H9 (cell line): ENCODE measurements at regions not wholly inside any gene's neighbourhood (a gene's known extent, or its start where the extent isn't known, plus 50 kb on each side); places are given as distances from the start of the nearest gene placed in this dataset.

Experiments
- DNase-seq: peaks from one replicate; pipeline ENCODE4 v3.0.0-alpha.2; 2017
- H2AFZ ChIP-seq: one replicate; pipeline ENCODE4 v1.6.1; 2013; ENCODE audit warnings: mild to moderate bottlenecking, low read length, control low read depth, moderate library complexity
- H2AK5ac ChIP-seq: 2 replicates; pipeline ENCODE4 v1.6.1; 2013; ENCODE audit warnings: low read length, control low read depth, mixed read lengths; ENCODE audit not compliant: insufficient read length
- H2BK120ac ChIP-seq: one replicate; pipeline ENCODE4 v1.6.1; 2013; ENCODE audit warnings: low read depth, mild to moderate bottlenecking, low read length, control low read depth, inconsistent platforms; ENCODE audit not compliant: poor library complexity, severe bottlenecking
- H2BK12ac ChIP-seq: 2 replicates; pipeline ENCODE4 v1.6.1; 2013; ENCODE audit warnings: low read length, control low read depth, mixed read lengths, low read depth; ENCODE audit not compliant: insufficient read length
- H2BK15ac ChIP-seq: 2 replicates; pipeline ENCODE4 v1.6.1; 2013; ENCODE audit warnings: low read depth, low read length, control low read depth
- H2BK20ac ChIP-seq: one replicate; pipeline ENCODE4 v1.6.1; 2013; ENCODE audit warnings: low read depth, mild to moderate bottlenecking, low read length, control low read depth, inconsistent platforms; ENCODE audit not compliant: poor library complexity, severe bottlenecking
- H2BK5ac ChIP-seq: 2 replicates; pipeline ENCODE4 v1.6.1; 2013; ENCODE audit warnings: low read length, control low read depth, mixed read lengths; ENCODE audit not compliant: insufficient read length
- H3K14ac ChIP-seq: 2 replicates; pipeline ENCODE4 v1.6.1; 2013; ENCODE audit warnings: low read length, control low read depth; ENCODE audit not compliant: insufficient read depth
- H3K18ac ChIP-seq: 2 replicates; pipeline ENCODE4 v1.6.1; 2013; ENCODE audit warnings: low read depth, mild to moderate bottlenecking, mixed read lengths, low read length, control low read depth; ENCODE audit not compliant: insufficient read length
- H3K23ac ChIP-seq: 2 replicates; pipeline ENCODE4 v1.6.1; 2013; ENCODE audit warnings: low read length, control low read depth, mixed read lengths, low read depth; ENCODE audit not compliant: insufficient read length
- H3K23me2 ChIP-seq: 2 replicates; pipeline ENCODE4 v1.6.1; 2013; ENCODE audit warnings: low read depth, mild to moderate bottlenecking, mixed read lengths, low read length, control low read depth; ENCODE audit not compliant: insufficient read length, poor library complexity, severe bottlenecking
- H3K27ac ChIP-seq: 2 replicates; pipeline ENCODE4 v1.5.1; 2013; ENCODE audit warnings: low read length, control low read depth, mixed read lengths, low read depth; ENCODE audit not compliant: insufficient read length
- H3K27me3 ChIP-seq: 2 replicates; pipeline ENCODE4 v1.6.1; 2013; ENCODE audit warnings: low read length, control low read depth, inconsistent platforms; ENCODE audit not compliant: insufficient read depth
- H3K4ac ChIP-seq: 2 replicates; pipeline ENCODE4 v1.6.1; 2013; ENCODE audit warnings: low read depth, mild to moderate bottlenecking, control low read depth, inconsistent platforms, low read length, moderate library complexity
- H3K4me1 ChIP-seq: 2 replicates; pipeline ENCODE4 v1.6.1; 2013; ENCODE audit warnings: low read length, control low read depth, inconsistent platforms; ENCODE audit not compliant: insufficient read depth
- H3K4me2 ChIP-seq: 2 replicates; pipeline ENCODE4 v1.6.1; 2013; ENCODE audit warnings: low read length, control low read depth, mixed read lengths; ENCODE audit not compliant: insufficient read length, insufficient read depth
- H3K56ac ChIP-seq: 2 replicates; pipeline ENCODE4 v1.6.1; 2013; ENCODE audit warnings: low read depth, mild to moderate bottlenecking, mixed read lengths, low read length, control low read depth; ENCODE audit not compliant: insufficient read length
- H3K79me1 ChIP-seq: 2 replicates; pipeline ENCODE4 v1.6.1; 2013; ENCODE audit warnings: low read depth, mild to moderate bottlenecking, moderate library complexity, low read length, control low read depth, inconsistent platforms; ENCODE audit not compliant: insufficient read depth, poor library complexity, severe bottlenecking
- H3K79me2 ChIP-seq: 2 replicates; pipeline ENCODE4 v1.6.1; 2013; ENCODE audit warnings: low read length, control low read depth, inconsistent platforms; ENCODE audit not compliant: insufficient read depth
- H3K9ac ChIP-seq: 2 replicates; pipeline ENCODE4 v1.6.1; 2013; ENCODE audit warnings: low read length, control low read depth, mixed read lengths; ENCODE audit not compliant: insufficient read length; ENCODE audit errors: extremely low read depth
- H3K9me3 ChIP-seq: one replicate; pipeline ENCODE4 v1.6.1; 2013; ENCODE audit warnings: low read depth, low read length, inconsistent platforms; ENCODE audit not compliant: control insufficient read depth
- H3T11ph ChIP-seq: one replicate; pipeline ENCODE4 v1.6.1; 2013; ENCODE audit warnings: mild to moderate bottlenecking, low read length, control low read depth, inconsistent platforms
- H4K20me1 ChIP-seq: one replicate; pipeline ENCODE4 v1.6.1; 2013; ENCODE audit not compliant: control insufficient read depth, insufficient read length, insufficient read depth
- H4K5ac ChIP-seq: 2 replicates; pipeline ENCODE4 v1.6.1; 2013; ENCODE audit warnings: low read depth, mild to moderate bottlenecking, mixed read lengths, low read length, control low read depth; ENCODE audit not compliant: insufficient read length
- H4K8ac ChIP-seq: replicated peaks from 2 replicates; pipeline ENCODE4 v1.6.1; 2013; ENCODE audit warnings: low read length, control low read depth, mixed read lengths, low read depth; ENCODE audit not compliant: insufficient read length
- H4K91ac ChIP-seq: 2 replicates; pipeline ENCODE4 v1.6.1; 2013; ENCODE audit warnings: low read depth, mild to moderate bottlenecking, moderate library complexity, mixed read lengths, low read length, control low read depth; ENCODE audit not compliant: insufficient read length
- H3K27ac Mint-ChIP-seq, 3 experiments: 2 replicates in 2 of 3; 3 replicates in 1 of 3; pipeline ENCODE4 v1.8.0; 2020 to 2021; ENCODE audit warnings: mixed read lengths in 3 of 3, mild to moderate bottlenecking in 1 of 3, moderate library complexity in 1 of 3
- H3K27me3 Mint-ChIP-seq: 2 replicates; pipeline ENCODE4 v1.8.0; 2021; ENCODE audit warnings: low read depth, mild to moderate bottlenecking, moderate library complexity, mixed read lengths
- H3K36me3 Mint-ChIP-seq, 3 experiments: 2 replicates in 2 of 3; 3 replicates in 1 of 3; pipeline ENCODE4 v1.8.0; 2020 to 2021; ENCODE audit warnings: low read depth in 3 of 3, mixed read lengths in 3 of 3; ENCODE audit not compliant: insufficient read depth in 1 of 3
- H3K4me1 Mint-ChIP-seq, 2 experiments: 2 replicates each; pipeline ENCODE4 v1.8.0; 2020; ENCODE audit warnings: mixed read lengths in 2 of 2
- H3K4me3 Mint-ChIP-seq, 2 experiments: 2 replicates in 1 of 2; 3 replicates in 1 of 2; pipeline ENCODE4 v1.8.0; 2020 to 2021; ENCODE audit warnings: mild to moderate bottlenecking in 2 of 2, mixed read lengths in 2 of 2, moderate library complexity in 1 of 2
- H3K9me3 Mint-ChIP-seq, 2 experiments: 2 replicates in 1 of 2; 3 replicates in 1 of 2; pipeline ENCODE4 v1.8.0; 2020; ENCODE audit warnings: mild to moderate bottlenecking in 2 of 2, mixed read lengths in 2 of 2, moderate library complexity in 1 of 2
- TF ChIP-seq, protein P1 (sequence below): fragments of 200-600 bp; sonication (generic); conservative IDR thresholded peaks from 3 replicates; pipeline ENCODE4 v1.8.0; 2021; ENCODE audit warnings: antibody characterized with exemption, mild to moderate bottlenecking

GRCh38 chr13:61149331-61149730 is 266.3 kb downstream of the PCDH20 start:
- Histone ChIP-seq H3K18ac (no peak overlapping the region), H3K27me3 (no peaks in the 10 kb centered on the region), H4K20me1 (no peaks in the 10 kb centered on the region), H2BK15ac (no peak overlapping the region), H3K23me2 (no peaks in the 10 kb centered on the region), H3K27ac (no peak overlapping the region), H2BK5ac (no peak overlapping the region), H3K9me3 (no peaks in the 10 kb centered on the region), H3K4ac (no peak overlapping the region), H2AFZ (no peak overlapping the region), H2BK12ac (no peak overlapping the region), H2AK5ac (no peak overlapping the region), H3K4me2 (no peak overlapping the region), H3K23ac (no peak overlapping the region), H3T11ph (no peak overlapping the region), H3K79me2 (no peaks in the 10 kb centered on the region), H3K56ac (no peak overlapping the region), H3K4me1 (no peaks in the 10 kb centered on the region), H2BK120ac (no peak overlapping the region), H4K91ac (no peak overlapping the region), H3K14ac (no peak overlapping the region), H4K5ac (no peak overlapping the region), H4K8ac (no peak overlapping the region), H3K9ac (no peak overlapping the region), H3K79me1 (no peaks in the 10 kb centered on the region), H2BK20ac (no peak overlapping the region)
- Mint-ChIP-seq H3K27me3 (no peaks in the 10 kb centered on the region), H3K4me3 (no peak overlapping the region), H3K9me3 (peaks cover 2 to 3% of the 10 kb centered on the region in 2 experiments; a peak in 3 of 5 replicates), H3K27ac (no peak overlapping the region), H3K4me1 (peaks cover 13 to 14% of the 10 kb centered on the region in 2 experiments), H3K36me3 (peaks cover 0 to 4% (median 4%) of the 10 kb centered on the region in 3 experiments; a peak in 3 of 7 replicates)
- DNase-seq = no peak
- TF ChIP-seq, protein P1, sequence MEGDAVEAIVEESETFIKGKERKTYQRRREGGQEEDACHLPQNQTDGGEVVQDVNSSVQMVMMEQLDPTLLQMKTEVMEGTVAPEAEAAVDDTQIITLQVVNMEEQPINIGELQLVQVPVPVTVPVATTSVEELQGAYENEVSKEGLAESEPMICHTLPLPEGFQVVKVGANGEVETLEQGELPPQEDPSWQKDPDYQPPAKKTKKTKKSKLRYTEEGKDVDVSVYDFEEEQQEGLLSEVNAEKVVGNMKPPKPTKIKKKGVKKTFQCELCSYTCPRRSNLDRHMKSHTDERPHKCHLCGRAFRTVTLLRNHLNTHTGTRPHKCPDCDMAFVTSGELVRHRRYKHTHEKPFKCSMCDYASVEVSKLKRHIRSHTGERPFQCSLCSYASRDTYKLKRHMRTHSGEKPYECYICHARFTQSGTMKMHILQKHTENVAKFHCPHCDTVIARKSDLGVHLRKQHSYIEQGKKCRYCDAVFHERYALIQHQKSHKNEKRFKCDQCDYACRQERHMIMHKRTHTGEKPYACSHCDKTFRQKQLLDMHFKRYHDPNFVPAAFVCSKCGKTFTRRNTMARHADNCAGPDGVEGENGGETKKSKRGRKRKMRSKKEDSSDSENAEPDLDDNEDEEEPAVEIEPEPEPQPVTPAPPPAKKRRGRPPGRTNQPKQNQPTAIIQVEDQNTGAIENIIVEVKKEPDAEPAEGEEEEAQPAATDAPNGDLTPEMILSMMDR = no peak
